ENCODE measurements at regions not wholly inside any gene's neighbourhood (a gene's known extent, or its start where the extent isn't known, plus 50 kb on each side); places are given as distances from the start of the nearest gene placed in this dataset.

DNA sequence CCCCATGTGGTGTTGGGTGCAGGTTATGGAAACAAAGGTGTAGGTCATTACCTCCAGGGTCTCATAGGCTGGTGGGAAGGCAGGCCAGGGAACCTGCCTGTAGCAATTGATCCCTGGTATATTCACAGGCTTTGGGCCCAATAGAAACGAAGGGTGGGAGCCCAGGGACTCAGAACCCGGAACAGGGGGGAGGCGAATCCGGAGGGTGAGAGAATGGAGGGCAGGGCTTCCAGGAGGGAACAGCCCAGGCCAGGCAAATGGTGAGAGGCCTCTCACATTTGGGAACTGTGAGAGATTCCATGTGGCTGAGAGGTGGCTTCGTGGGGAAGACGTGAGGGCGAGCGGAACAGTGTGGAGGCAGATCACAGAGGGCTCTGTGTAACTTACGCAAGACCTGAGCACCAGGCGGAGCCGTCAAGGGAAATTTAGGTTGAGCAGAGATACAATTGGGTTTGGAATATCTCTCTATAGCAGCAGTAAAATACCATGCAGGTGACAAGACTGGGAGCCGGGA is 267.1 kb downstream of the ERMARD start:
- DNase-seq (no peak), ATAC-seq (ENCODE audit: insufficient read depth, low FRiP score) (no peak)
- TF ChIP-seq, protein P1, sequence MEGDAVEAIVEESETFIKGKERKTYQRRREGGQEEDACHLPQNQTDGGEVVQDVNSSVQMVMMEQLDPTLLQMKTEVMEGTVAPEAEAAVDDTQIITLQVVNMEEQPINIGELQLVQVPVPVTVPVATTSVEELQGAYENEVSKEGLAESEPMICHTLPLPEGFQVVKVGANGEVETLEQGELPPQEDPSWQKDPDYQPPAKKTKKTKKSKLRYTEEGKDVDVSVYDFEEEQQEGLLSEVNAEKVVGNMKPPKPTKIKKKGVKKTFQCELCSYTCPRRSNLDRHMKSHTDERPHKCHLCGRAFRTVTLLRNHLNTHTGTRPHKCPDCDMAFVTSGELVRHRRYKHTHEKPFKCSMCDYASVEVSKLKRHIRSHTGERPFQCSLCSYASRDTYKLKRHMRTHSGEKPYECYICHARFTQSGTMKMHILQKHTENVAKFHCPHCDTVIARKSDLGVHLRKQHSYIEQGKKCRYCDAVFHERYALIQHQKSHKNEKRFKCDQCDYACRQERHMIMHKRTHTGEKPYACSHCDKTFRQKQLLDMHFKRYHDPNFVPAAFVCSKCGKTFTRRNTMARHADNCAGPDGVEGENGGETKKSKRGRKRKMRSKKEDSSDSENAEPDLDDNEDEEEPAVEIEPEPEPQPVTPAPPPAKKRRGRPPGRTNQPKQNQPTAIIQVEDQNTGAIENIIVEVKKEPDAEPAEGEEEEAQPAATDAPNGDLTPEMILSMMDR (IDR thresholded peaks at IDR 0.05; ENCODE audit: control extremely low read depth, extremely low read depth) = no peak
- peaks cover 0 to 5% (median 0%) of the 10 kb centered on the region in 5 donors for H3K4me1 ChIP-seq (ENCODE audit: control insufficient read depth in 5 of 5, insufficient read depth in 5 of 5, low read length in 5 of 5)
- peaks cover 0 to 56% (median 6%) of the 10 kb centered on the region in 3 donors for H3K27me3 ChIP-seq (ENCODE audit: control insufficient read depth in 3 of 3, insufficient read depth in 3 of 3, low read length in 2 of 3)
- H3K4me3 ChIP-seq = no peak overlapping the region
- no peak overlapping the region for H3K9ac ChIP-seq (ENCODE audit: insufficient read depth in 1 of 2, low read length in 2 of 2)
- WGBS, 2 donors = 83 to 90% methylated on average over 12 of the region's 12 CpGs
- H3K27ac ChIP-seq (ENCODE audit: low read depth in 1 of 2, low read length in 1 of 2) = no peak overlapping the region
- H3K9me3 ChIP-seq (ENCODE audit: control insufficient read depth in 4 of 4, insufficient read depth in 3 of 4, low read length in 3 of 4) = peaks cover 0 to 4% (median 0%) of the 10 kb centered on the region in 4 donors
- H3K36me3 ChIP-seq (ENCODE audit: control insufficient read depth in 4 of 4, insufficient read depth in 4 of 4, low read length in 4 of 4) = no peaks in the 10 kb centered on the region

DNA sequence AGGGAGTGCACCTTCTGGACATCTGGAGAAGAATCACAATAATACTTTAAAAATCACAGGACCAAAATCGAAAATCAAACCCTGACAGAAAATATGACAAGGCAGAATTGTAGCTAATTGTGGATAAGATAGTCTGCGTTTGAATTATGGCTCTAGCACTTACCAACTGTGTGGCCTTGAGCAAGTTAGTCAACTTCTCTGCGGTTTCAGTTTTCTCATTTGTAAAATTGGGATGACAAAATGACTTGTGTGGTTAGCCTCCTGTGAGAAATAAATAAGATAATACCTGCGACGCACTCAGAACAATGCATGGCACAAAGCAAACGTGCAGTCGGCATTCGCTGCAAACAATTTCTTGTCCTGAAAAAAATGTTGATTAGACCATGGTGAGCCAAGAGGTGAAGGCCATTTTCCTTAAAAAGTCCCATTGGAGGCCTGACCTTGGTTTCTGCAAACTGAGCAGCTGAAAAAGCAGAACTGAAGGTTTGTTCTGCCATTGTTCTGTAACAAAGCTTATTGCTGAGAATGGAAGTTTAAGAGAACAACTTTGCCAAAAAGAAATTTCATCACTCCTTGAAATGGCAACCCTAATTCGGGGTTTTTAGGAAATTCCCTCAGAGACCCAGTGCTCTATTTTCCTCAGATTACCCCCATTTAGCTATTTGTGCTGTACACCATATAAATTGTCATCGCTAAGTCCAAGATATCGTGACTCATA is 266.3 kb downstream of the ERMARD start:
- Histone ChIP-seq H3K9ac (ENCODE audit: insufficient read depth in 1 of 2, low read length in 2 of 2) (no peak overlapping the region), H3K27me3 (ENCODE audit: control insufficient read depth in 3 of 3, insufficient read depth in 3 of 3, low read length in 2 of 3) (peaks cover 0 to 59% (median 6%) of the 10 kb centered on the region in 3 donors), H3K4me1 (ENCODE audit: control insufficient read depth in 5 of 5, insufficient read depth in 5 of 5, low read length in 5 of 5) (peaks cover 0 to 3% (median 0%) of the 10 kb centered on the region in 5 donors), H3K9me3 (ENCODE audit: control insufficient read depth in 4 of 4, insufficient read depth in 3 of 4, low read length in 3 of 4) (peaks cover 0 to 5% (median 1%) of the 10 kb centered on the region in 4 donors), H3K27ac (ENCODE audit: low read depth in 1 of 2, low read length in 1 of 2) (no peak overlapping the region), H3K4me3 (no peak overlapping the region), H3K36me3 (ENCODE audit: control insufficient read depth in 4 of 4, insufficient read depth in 4 of 4, low read length in 4 of 4) (no peaks in the 10 kb centered on the region)
- DNase-seq (no peak), ATAC-seq (ENCODE audit: insufficient read depth, low FRiP score) (no peak)
- WGBS, 2 donors = 82 to 83% methylated on average over 11 of the region's 11 CpGs
- TF ChIP-seq, protein P1 (IDR thresholded peaks at IDR 0.05; ENCODE audit: control extremely low read depth, extremely low read depth) = no peak

DNA sequence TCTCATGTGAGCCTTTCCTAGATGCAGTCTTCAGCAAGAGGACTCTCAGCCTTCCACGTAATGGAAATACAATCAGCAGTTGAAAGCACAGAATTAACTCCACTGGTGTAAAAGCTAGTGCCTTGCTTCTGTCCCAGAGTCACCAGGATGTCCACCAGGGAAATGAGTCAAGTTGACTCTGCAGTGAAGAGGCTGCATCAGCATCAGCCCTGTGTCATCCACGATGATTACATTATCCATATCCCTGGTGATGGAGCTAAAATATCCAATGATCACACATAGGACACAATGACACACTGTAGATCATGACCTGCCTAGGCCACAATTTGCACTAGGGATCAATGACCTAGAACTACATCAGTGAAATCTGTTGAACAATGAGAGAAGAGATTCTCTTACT is 262.4 kb downstream of the ERMARD start:
- TF ChIP-seq, protein P1 (IDR thresholded peaks at IDR 0.05; ENCODE audit: control extremely low read depth, extremely low read depth) = no peak
- H3K27ac ChIP-seq (ENCODE audit: low read depth in 1 of 2, low read length in 1 of 2) = no peak overlapping the region
- ATAC-seq (ENCODE audit: insufficient read depth, low FRiP score) = no peak
- H3K27me3 ChIP-seq (ENCODE audit: control insufficient read depth in 3 of 3, insufficient read depth in 3 of 3, low read length in 2 of 3) = peaks cover 0 to 55% (median 0%) of the 10 kb centered on the region in 3 donors
- no peak for DNase-seq
- 93% methylated on average over 2 of the region's 2 CpGs for WGBS, 2 donors
- no peak overlapping the region for H3K9ac ChIP-seq (ENCODE audit: insufficient read depth in 1 of 2, low read length in 2 of 2)
- peaks cover 0 to 7% (median 1%) of the 10 kb centered on the region in 4 donors for H3K9me3 ChIP-seq (ENCODE audit: control insufficient read depth in 4 of 4, insufficient read depth in 3 of 4, low read length in 3 of 4)
- H3K36me3 ChIP-seq (ENCODE audit: control insufficient read depth in 4 of 4, insufficient read depth in 4 of 4, low read length in 4 of 4) = no peaks in the 10 kb centered on the region
- H3K4me1 ChIP-seq (ENCODE audit: control insufficient read depth in 5 of 5, insufficient read depth in 5 of 5, low read length in 5 of 5) = peaks cover 0 to 16% (median 3%) of the 10 kb centered on the region in 5 donors
- H3K4me3 ChIP-seq = no peak overlapping the region

Data from lung (tissue), 11 donors.